DMS53 treated with DMSO at 0.1 percent for 48 hours (cell line): ENCODE measurements at regions not wholly inside any gene's neighbourhood (a gene's known extent, or its start where the extent isn't known, plus 50 kb on each side); places are given as distances from the start of the nearest gene placed in this dataset.
A peak's percentile ranks its signal among the peaks of the same experiment; 100 is the strongest.

Source experiments
- DNase-seq: peaks from one replicate; lab custom pipeline; 2025; ENCODE audit not compliant: unreplicated experiment; lab: John Stamatoyannopoulos, UW

GRCh38 chr11:62073061-62073460 is 50.8 kb upstream of the INCENP start:
- no peak for DNase-seq

- DNase-seq = no peak
Measured at GRCh38 chr11:62071408-62071807, 52.4 kb upstream of the INCENP start.

- DNase-seq = no peak
Measured at GRCh38 chr11:62069986-62070919, 53.6 kb upstream of the INCENP start.

- DNase-seq = no peak
Measured at GRCh38 chr11:62069374-62069773, 54.4 kb upstream of the INCENP start.

GRCh38 chr11:62068730-62069129 is 55.1 kb upstream of the INCENP start:
- DNase-seq = no peak

- DNase-seq = no peak
Measured at GRCh38 chr11:62067741-62068140, 56.1 kb upstream of the INCENP start.

- no peak for DNase-seq
Measured at GRCh38 chr11:62064221-62064620, 59.6 kb upstream of the INCENP start.

- DNase-seq = no peak
Measured at GRCh38 chr11:62062223-62062861, 61.5 kb upstream of the INCENP start.

GRCh38 chr11:62061356-62062222 is 62.2 kb upstream of the INCENP start:
- DNase-seq = no peak

- DNase-seq = no peak
Measured at GRCh38 chr11:62057069-62057468, 66.7 kb upstream of the INCENP start.

- no peak for DNase-seq
Measured at GRCh38 chr11:62055970-62056369, 67.8 kb upstream of the INCENP start.

GRCh38 chr11:62054484-62055121 is 69.2 kb upstream of the INCENP start:
- peak; percentile 45 for DNase-seq

- no peak for DNase-seq
Measured at GRCh38 chr11:62054081-62054480, 69.7 kb upstream of the INCENP start.

GRCh38 chr11:62050716-62051115 is 73.1 kb upstream of the INCENP start:
- DNase-seq = no peak

- DNase-seq = no peak
Measured at GRCh38 chr11:62048100-62048499, 75.7 kb upstream of the INCENP start.

GRCh38 chr11:62046568-62047100 is 77.2 kb upstream of the INCENP start:
- no peak for DNase-seq

GRCh38 chr11:62044639-62045121 is 77.2 kb upstream of the FTH1 start:
- DNase-seq = no peak

GRCh38 chr11:62035293-62035692 is 67.9 kb upstream of the FTH1 start:
- no peak for DNase-seq

GRCh38 chr11:62034036-62034338 is 66.6 kb upstream of the FTH1 start:
- no peak for DNase-seq

- DNase-seq = no peak
Measured at GRCh38 chr11:62033191-62034035, 66.0 kb upstream of the FTH1 start.
